Kidney epithelial cell (primary cell): ENCODE measurements at regions not wholly inside any gene's neighbourhood (a gene's known extent, or its start where the extent isn't known, plus 50 kb on each side); places are given as distances from the start of the nearest gene placed in this dataset.
"Not testable (repeated sequence)": the region's sequence is repeated elsewhere in the genome, so short reads cannot be mapped to it uniquely, and the experiment has no call there.

Experiments
- DNase-seq: peaks from one replicate; pipeline ENCODE4 v3.0.0-alpha.2; 2010; ENCODE audit warnings: low read depth
- H3K27me3 ChIP-seq: 2 replicates; pipeline ENCODE4 v1.6.0; 2011; ENCODE audit warnings: low read length; ENCODE audit not compliant: control insufficient read depth, insufficient read depth
- H3K36me3 ChIP-seq: 2 replicates; pipeline ENCODE4 v1.5.1; 2011; ENCODE audit warnings: low read length; ENCODE audit not compliant: control insufficient read depth, insufficient read depth
- H3K4me3 ChIP-seq: 2 replicates; pipeline ENCODE4 v1.5.1; 2011; ENCODE audit warnings: low read depth, mild to moderate bottlenecking, control low read depth, low read length
- TF ChIP-seq, protein P1 (sequence below): IDR thresholded peaks from 2 replicates; pipeline ENCODE4 v1.5.1; 2011; ENCODE audit warnings: mild to moderate bottlenecking, moderate library complexity, low read length, control low read depth, inconsistent platforms; ENCODE audit not compliant: insufficient read depth, poor library complexity, severe bottlenecking

DNA sequence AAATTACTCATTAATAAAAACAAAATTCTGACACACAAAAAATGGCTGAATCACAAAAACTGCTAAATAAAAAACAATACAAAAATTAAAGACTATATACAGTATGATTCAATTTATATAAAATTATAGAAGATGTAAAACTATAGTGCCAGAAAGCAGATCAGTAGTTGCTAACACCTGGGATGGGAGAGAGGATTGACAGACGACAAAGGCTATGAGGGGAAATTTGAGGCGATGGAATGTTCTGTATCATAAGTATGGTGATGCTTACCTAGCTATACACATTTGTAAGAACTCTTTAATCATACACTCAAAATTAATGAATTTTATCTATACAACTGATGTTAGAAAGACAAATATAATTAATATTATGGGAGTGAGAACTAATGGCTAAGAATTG lies 247.9 kb upstream of the GJE1 start:
- DNase-seq = no peak
- TF ChIP-seq, protein P1, sequence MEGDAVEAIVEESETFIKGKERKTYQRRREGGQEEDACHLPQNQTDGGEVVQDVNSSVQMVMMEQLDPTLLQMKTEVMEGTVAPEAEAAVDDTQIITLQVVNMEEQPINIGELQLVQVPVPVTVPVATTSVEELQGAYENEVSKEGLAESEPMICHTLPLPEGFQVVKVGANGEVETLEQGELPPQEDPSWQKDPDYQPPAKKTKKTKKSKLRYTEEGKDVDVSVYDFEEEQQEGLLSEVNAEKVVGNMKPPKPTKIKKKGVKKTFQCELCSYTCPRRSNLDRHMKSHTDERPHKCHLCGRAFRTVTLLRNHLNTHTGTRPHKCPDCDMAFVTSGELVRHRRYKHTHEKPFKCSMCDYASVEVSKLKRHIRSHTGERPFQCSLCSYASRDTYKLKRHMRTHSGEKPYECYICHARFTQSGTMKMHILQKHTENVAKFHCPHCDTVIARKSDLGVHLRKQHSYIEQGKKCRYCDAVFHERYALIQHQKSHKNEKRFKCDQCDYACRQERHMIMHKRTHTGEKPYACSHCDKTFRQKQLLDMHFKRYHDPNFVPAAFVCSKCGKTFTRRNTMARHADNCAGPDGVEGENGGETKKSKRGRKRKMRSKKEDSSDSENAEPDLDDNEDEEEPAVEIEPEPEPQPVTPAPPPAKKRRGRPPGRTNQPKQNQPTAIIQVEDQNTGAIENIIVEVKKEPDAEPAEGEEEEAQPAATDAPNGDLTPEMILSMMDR = no peak

DNA sequence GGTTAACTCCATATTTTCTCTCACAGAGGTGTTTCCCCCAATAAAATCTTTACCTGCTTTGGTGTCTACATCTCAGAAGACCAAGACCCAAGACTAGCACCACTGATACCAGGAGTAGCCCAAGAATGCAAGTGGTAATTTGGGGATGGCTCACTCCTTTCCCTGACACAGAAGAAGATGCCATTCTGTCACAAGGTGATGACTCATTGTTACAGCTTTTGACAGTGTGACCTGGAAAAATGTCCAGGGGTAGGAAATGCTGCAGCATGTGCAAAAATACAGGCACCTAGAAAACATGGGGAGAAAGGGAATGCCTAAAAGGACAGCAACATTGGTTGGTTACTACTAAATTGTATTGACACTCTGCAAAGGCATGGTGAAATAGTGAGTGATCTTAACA lies 254.0 kb upstream of the GJE1 start:
- DNase-seq = no peak
- no peaks in the 10 kb centered on the region for H3K27me3 ChIP-seq
- H3K36me3 ChIP-seq = no peaks in the 10 kb centered on the region
- TF ChIP-seq, protein P1 = no peak
- no peak overlapping the region for H3K4me3 ChIP-seq

More for the DNA sequence above, 247.9 kb upstream of the GJE1 start:
- no peak overlapping the region for H3K4me3 ChIP-seq
- H3K27me3 ChIP-seq = no peaks in the 10 kb centered on the region
- no peaks in the 10 kb centered on the region for H3K36me3 ChIP-seq

DNA sequence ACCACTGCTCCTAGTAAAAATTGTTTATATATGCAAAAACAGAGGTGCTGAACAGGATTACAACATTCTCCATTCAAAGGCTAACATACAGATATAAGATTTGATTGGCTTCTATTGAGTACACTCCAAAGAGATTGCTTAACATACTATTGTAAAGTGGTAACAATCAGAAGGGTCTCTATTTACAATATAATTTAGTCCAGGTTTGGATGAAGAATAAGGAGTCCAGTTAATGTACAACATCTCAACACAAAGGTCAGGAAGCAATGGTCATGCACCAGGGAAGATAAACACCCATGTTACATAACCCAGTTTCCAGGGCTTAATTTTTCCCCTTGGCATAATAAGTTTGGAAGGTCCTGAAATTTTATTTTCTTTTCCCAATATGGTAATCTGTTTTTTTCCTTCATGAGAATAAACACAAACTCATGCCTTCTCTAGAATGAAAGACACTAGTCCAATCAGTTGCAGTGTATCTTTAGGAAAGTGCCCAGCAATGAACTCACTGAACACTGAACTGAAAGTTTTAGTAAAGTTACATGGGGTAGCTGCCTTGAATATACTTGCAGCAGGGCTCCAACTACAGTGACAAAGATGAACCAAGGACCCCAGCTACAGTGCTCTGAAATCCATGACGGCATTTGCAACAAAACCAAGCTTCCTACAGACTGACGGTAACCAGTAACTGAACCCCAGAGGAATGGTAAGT lies 255.3 kb upstream of the GJE1 start:
- H3K4me3 ChIP-seq = no peak overlapping the region
- TF ChIP-seq, protein P1 = no peak
- H3K36me3 ChIP-seq = no peaks in the 10 kb centered on the region
- H3K27me3 ChIP-seq = no peaks in the 10 kb centered on the region
- DNase-seq = no peak

DNA sequence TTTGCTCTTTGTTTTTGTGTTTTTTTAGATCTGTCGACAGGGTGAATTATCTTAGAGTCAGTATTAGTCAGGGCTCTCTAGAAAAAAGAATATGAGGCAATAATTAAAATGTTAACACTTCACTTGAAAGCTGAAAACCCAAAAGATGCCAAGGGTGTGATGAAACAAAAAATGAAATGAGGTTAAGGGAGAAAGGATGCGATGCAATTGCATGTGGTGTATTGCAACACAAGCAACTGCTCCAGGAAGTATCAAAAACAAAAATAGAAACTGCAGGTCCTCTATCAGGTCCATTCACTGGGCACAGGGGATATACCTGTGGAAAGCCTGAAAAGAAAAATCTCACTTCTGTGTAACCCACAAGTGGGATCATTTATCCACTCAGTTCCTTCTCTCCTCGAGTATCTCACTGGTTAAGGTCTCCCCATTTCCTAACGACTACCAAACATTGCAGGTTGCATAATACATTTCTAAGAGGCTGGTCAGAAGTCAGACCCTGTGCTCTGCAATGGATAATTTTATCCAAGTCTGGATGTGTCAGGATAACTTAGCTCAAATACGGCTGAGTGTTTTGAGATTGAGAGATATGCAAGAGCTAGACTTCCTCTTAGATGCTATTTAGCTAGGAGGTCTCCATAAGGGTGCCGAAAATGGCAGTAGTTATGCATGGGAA lies 257.7 kb upstream of the GJE1 start:
- TF ChIP-seq, protein P1 = no peak
- Histone ChIP-seq H3K4me3 (no peak overlapping the region), H3K36me3 (no peaks in the 10 kb centered on the region), H3K27me3 (no peaks in the 10 kb centered on the region)
- no peak for DNase-seq

- DNase-seq, H3K4me3 ChIP-seq, H3K36me3 ChIP-seq, H3K27me3 ChIP-seq: not testable (repeated sequence)
Observed at GRCh38 chr6:141869509-141869908, 263.2 kb upstream of the GJE1 start.

GRCh38 chr6:141867767-141868166 lies 265.0 kb upstream of the GJE1 start:
- no peaks in the 10 kb centered on the region for H3K36me3 ChIP-seq
- no peak overlapping the region for H3K4me3 ChIP-seq
- TF ChIP-seq, protein P1 = no peak
- no peak for DNase-seq
- no peaks in the 10 kb centered on the region for H3K27me3 ChIP-seq
